ENCODE measurements at regions not wholly inside any gene's neighbourhood (a gene's known extent, or its start where the extent isn't known, plus 50 kb on each side); places are given as distances from the start of the nearest gene placed in this dataset.
A peak's percentile ranks its signal among the peaks of the same experiment; 100 is the strongest.

GRCh38 chr4:81562093-81562492 is 90.4 kb upstream of the RASGEF1B start (continued):
- TF ChIP-seq TAF1 (IDR thresholded peaks at IDR 0.05; ENCODE audit: borderline replicate concordance, low read depth, low read length), result no peak
- no peak for TF ChIP-seq KLF5 (IDR thresholded peaks at IDR 0.05; ENCODE audit: partially characterized antibody)
- no peak for TF ChIP-seq NFXL1 (IDR thresholded peaks at IDR 0.05; ENCODE audit: borderline replicate concordance)
- no peak for TF ChIP-seq POLR2AphosphoS5 (IDR thresholded peaks at IDR 0.05; ENCODE audit: low read length)
- no peak for TF ChIP-seq SMAD5 (IDR thresholded peaks at IDR 0.05; ENCODE audit: low read depth)
- peak; percentile 84 to 86 for TF ChIP-seq IKZF2 (IDR thresholded peaks at IDR 0.05)
- no peak for TF ChIP-seq CHD4 (IDR thresholded peaks at IDR 0.05)
- no peak for TF ChIP-seq HCFC1 (IDR thresholded peaks at IDR 0.05; ENCODE audit: low read length)
- no peak for TF ChIP-seq SUZ12 (IDR thresholded peaks at IDR 0.05; ENCODE audit: unreplicated experiment)
- TF ChIP-seq SPI1 (IDR thresholded peaks at IDR 0.05; ENCODE audit: borderline replicate concordance, insufficient read depth, low read depth, low read length), result peak; percentile 94
- TF ChIP-seq NFYB (IDR thresholded peaks at IDR 0.05; ENCODE audit: insufficient read depth, low read depth, low read length), result no peak
- no peak for TF ChIP-seq MYC (IDR thresholded peaks at IDR 0.05; ENCODE audit: insufficient read depth, insufficient read length, insufficient replicate concordance, low read length, severe bottlenecking)
- peak; percentile 43; the same call in 1 of the 2 replicates for TF ChIP-seq MTA2 (IDR thresholded peaks at IDR 0.05; ENCODE audit: low read depth)
- no peak for TF ChIP-seq SREBF2 (IDR thresholded peaks at IDR 0.05; ENCODE audit: low read length)
- peak in 1 of 2 experiments; percentile 59; a peak in 1 of 4 replicates for TF ChIP-seq CEBPB (IDR thresholded peaks at IDR 0.05; ENCODE audit: borderline replicate concordance in 1 of 2, low read depth in 2 of 2, low read length in 2 of 2)
- no peak for TF ChIP-seq ZNF622 (IDR thresholded peaks at IDR 0.05)
- TF ChIP-seq BHLHE40 (IDR thresholded peaks at IDR 0.05; ENCODE audit: borderline replicate concordance in 1 of 2, low read depth in 2 of 2, low read length in 1 of 2), result no peak
- no peak for TF ChIP-seq FOXK2 (IDR thresholded peaks at IDR 0.05)
- no peak for TF ChIP-seq SREBF1 (IDR thresholded peaks at IDR 0.05; ENCODE audit: low read length)
- TF ChIP-seq SIX5 (IDR thresholded peaks at IDR 0.05; ENCODE audit: low read depth, low read length, severe bottlenecking), result no peak
- TF ChIP-seq POLR2A (IDR thresholded peaks at IDR 0.05; ENCODE audit: low read depth, low read length), result no peak

All from GM12878 (cell line).